Retinal pigment epithelial cell (primary cell): ENCODE measurements at regions not wholly inside any gene's neighbourhood (a gene's known extent, or its start where the extent isn't known, plus 50 kb on each side); places are given as distances from the start of the nearest gene placed in this dataset.

Experiments
- DNase-seq: peaks from one replicate; pipeline ENCODE4 v3.0.0-alpha.2; 2010; ENCODE audit warnings: low read depth
- H3K4me3 ChIP-seq: 2 replicates; pipeline ENCODE4 v1.5.1; 2011; ENCODE audit warnings: mild to moderate bottlenecking, low read length, control low read depth, moderate library complexity
- TF ChIP-seq, protein P1 (sequence below): conservative IDR thresholded peaks from 2 replicates; pipeline ENCODE4 v1.5.1; 2011; ENCODE audit warnings: low read depth, low read length, control low read depth, inconsistent platforms

DNA sequence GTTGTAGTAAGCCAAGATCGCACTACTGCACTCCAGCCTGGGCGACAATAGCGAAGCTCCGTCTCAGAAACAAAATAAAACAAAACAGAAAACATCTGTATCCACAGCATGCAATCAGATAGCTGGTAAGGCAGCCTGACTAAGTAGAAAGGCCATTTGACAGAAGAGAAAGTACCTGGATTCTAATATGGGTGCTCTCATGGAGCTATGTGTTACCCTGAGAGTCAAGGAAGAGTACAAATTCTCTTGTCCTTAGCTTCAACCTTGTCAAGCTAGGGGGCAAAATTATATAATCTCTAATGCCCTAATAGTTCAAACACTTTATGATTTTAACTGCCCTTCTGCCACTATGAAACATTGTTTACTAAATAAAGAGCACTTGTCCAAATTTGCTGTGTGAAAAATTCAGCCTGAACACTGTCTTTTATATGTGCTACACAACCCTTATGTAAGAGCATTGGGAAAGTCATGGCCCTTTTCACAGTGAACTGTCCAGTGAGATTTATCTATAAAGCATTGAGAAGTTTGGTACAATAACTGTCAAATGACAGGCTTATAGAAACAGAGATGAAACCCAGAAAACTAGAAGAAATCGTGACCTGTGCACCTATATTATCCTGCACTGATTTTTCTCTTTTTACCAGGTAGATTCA is 51.2 kb upstream of the PRKG1 start:
- H3K4me3 ChIP-seq, result no peak overlapping the region
- TF ChIP-seq, protein P1, sequence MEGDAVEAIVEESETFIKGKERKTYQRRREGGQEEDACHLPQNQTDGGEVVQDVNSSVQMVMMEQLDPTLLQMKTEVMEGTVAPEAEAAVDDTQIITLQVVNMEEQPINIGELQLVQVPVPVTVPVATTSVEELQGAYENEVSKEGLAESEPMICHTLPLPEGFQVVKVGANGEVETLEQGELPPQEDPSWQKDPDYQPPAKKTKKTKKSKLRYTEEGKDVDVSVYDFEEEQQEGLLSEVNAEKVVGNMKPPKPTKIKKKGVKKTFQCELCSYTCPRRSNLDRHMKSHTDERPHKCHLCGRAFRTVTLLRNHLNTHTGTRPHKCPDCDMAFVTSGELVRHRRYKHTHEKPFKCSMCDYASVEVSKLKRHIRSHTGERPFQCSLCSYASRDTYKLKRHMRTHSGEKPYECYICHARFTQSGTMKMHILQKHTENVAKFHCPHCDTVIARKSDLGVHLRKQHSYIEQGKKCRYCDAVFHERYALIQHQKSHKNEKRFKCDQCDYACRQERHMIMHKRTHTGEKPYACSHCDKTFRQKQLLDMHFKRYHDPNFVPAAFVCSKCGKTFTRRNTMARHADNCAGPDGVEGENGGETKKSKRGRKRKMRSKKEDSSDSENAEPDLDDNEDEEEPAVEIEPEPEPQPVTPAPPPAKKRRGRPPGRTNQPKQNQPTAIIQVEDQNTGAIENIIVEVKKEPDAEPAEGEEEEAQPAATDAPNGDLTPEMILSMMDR, result no peak
- no peak for DNase-seq

DNA sequence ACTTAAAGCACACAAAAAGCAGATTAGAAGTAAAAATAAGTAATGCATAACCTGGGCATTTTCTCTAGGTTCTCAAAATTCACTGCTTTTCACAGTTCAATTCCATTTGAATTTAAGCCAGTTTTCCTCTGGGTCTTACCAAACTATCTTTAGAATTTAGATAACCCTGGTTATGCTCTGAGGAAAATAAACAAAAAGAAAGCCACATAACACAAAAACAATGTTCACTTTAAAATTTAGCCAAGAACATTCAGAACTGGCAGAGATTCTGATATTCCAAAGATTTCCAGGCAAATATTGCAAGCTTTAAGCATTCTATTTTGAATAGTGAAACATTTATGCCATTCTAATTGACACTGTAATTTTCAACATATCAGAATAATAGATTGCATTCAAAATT is 50.7 kb upstream of the PRKG1 start:
- TF ChIP-seq, protein P1, result no peak
- no peak for DNase-seq
- no peak overlapping the region for H3K4me3 ChIP-seq
